Mesenchymal stem cell (in vitro differentiated cells and primary cell): ENCODE measurements at regions not wholly inside any gene's neighbourhood (a gene's known extent, or its start where the extent isn't known, plus 50 kb on each side); places are given as distances from the start of the nearest gene placed in this dataset.

Experiments used
- DNase-seq: peaks from one replicate; pipeline ENCODE4 v3.0.0-alpha.2; 2013
- H2AFZ ChIP-seq: one replicate; pipeline ENCODE4 v1.6.1; 2013; ENCODE audit warnings: low read depth, mild to moderate bottlenecking, control low read depth, inconsistent platforms, low read length, moderate library complexity
- H2AK5ac ChIP-seq: 2 replicates; pipeline ENCODE4 v1.6.1; 2013; ENCODE audit warnings: low read length, moderate library complexity, mild to moderate bottlenecking, inconsistent platforms; ENCODE audit not compliant: severe bottlenecking
- H2BK120ac ChIP-seq: one replicate; pipeline ENCODE4 v1.6.1; 2013; ENCODE audit warnings: low read depth, mild to moderate bottlenecking, inconsistent platforms, low read length, moderate library complexity
- H2BK12ac ChIP-seq, 2 experiments: one replicate each; pipeline ENCODE4 v1.6.1; 2013; ENCODE audit warnings: inconsistent platforms in 2 of 2, low read length in 2 of 2, mild to moderate bottlenecking in 2 of 2, moderate library complexity in 2 of 2, control low read depth in 1 of 2
- H2BK15ac ChIP-seq: one replicate; pipeline ENCODE4 v1.6.1; 2013; ENCODE audit warnings: mild to moderate bottlenecking, low read depth, inconsistent platforms; ENCODE audit not compliant: poor library complexity, severe bottlenecking
- H2BK5ac ChIP-seq: 2 replicates; pipeline ENCODE4 v1.6.1; 2013; ENCODE audit warnings: low read depth, mild to moderate bottlenecking, low read length, control low read depth, inconsistent platforms; ENCODE audit not compliant: poor library complexity, severe bottlenecking
- H3K14ac ChIP-seq, 2 experiments: one replicate each; pipeline ENCODE4 v1.6.1; 2013; ENCODE audit warnings: inconsistent platforms in 2 of 2, low read length in 2 of 2, control low read depth in 1 of 2, mild to moderate bottlenecking in 1 of 2, moderate library complexity in 1 of 2
- H3K18ac ChIP-seq, 2 experiments: one replicate each; pipeline ENCODE4 v1.6.1; 2013; ENCODE audit warnings: inconsistent platforms in 2 of 2, low read length in 2 of 2, control low read depth in 1 of 2, low read depth in 1 of 2, mild to moderate bottlenecking in 1 of 2
- H3K23ac ChIP-seq, 2 experiments: one replicate each; pipeline ENCODE4 v1.6.1; 2013; ENCODE audit warnings: inconsistent platforms in 2 of 2, low read length in 2 of 2, mild to moderate bottlenecking in 2 of 2, moderate library complexity in 2 of 2, control low read depth in 1 of 2
- H3K27ac ChIP-seq: 2 replicates; pipeline ENCODE4 v1.5.1; 2013; ENCODE audit warnings: mild to moderate bottlenecking, moderate library complexity, low read length, control low read depth, inconsistent platforms; ENCODE audit not compliant: poor library complexity, severe bottlenecking
- H3K27me3 ChIP-seq, 2 experiments: 2 replicates each; pipeline versions ENCODE4 v1.6.1 to v1.7.0; 2013; ENCODE audit warnings: low read length in 2 of 2, mild to moderate bottlenecking in 2 of 2, moderate library complexity in 2 of 2, control low read depth in 1 of 2, inconsistent platforms in 1 of 2; ENCODE audit not compliant: control insufficient read depth in 1 of 2, insufficient read depth in 1 of 2
- H3K36me3 ChIP-seq, 2 experiments: 2 replicates each; pipeline versions ENCODE4 v1.6.1 to v1.7.0; 2013; ENCODE audit warnings: low read length in 2 of 2, control low read depth in 1 of 2, inconsistent platforms in 1 of 2, low read depth in 1 of 2, mild to moderate bottlenecking in 1 of 2; ENCODE audit not compliant: insufficient read depth in 2 of 2, control insufficient read depth in 1 of 2
- H3K4ac ChIP-seq, 2 experiments: one replicate each; pipeline ENCODE4 v1.6.1; 2013; ENCODE audit warnings: inconsistent platforms in 2 of 2, low read length in 2 of 2, mild to moderate bottlenecking in 2 of 2, moderate library complexity in 2 of 2, control low read depth in 1 of 2, low read depth in 1 of 2
- H3K4me1 ChIP-seq: 2 replicates; pipeline ENCODE4 v1.6.1; 2013; ENCODE audit warnings: low read depth, low read length, control low read depth; ENCODE audit not compliant: control insufficient read depth, insufficient read depth
- H3K4me2 ChIP-seq: 2 replicates; pipeline ENCODE4 v1.6.1; 2013; ENCODE audit warnings: low read length, mild to moderate bottlenecking, inconsistent platforms; ENCODE audit not compliant: poor library complexity, severe bottlenecking
- H3K4me3 ChIP-seq, 2 experiments: 2 replicates each; pipeline versions ENCODE4 v1.5.1 to v1.7.0; 2013; ENCODE audit warnings: low read length in 2 of 2, mild to moderate bottlenecking in 2 of 2, control low read depth in 1 of 2, low read depth in 1 of 2; ENCODE audit not compliant: insufficient read depth in 1 of 2
- H3K79me1 ChIP-seq: replicated peaks from 2 replicates; pipeline ENCODE4 v1.6.1; 2013; ENCODE audit warnings: mild to moderate bottlenecking, control low read depth, low read length, inconsistent platforms; ENCODE audit not compliant: poor library complexity, severe bottlenecking
- H3K9ac ChIP-seq: 2 replicates; pipeline ENCODE4 v1.7.0; 2013; ENCODE audit warnings: mild to moderate bottlenecking, low read length, moderate library complexity
- H3K9me3 ChIP-seq: 2 replicates; pipeline ENCODE4 v1.7.0; 2013; ENCODE audit warnings: mild to moderate bottlenecking, low read length; ENCODE audit not compliant: control insufficient read depth
- H4K8ac ChIP-seq: one replicate; pipeline ENCODE4 v1.6.1; 2013; ENCODE audit warnings: inconsistent platforms, mild to moderate bottlenecking, low read length, moderate library complexity
- H4K91ac ChIP-seq: one replicate; pipeline ENCODE4 v1.6.1; 2013; ENCODE audit warnings: mild to moderate bottlenecking, low read length, inconsistent platforms
- WGBS: methylation state at CpG from one replicate; pipeline ENCODE4 v1.1.7; 2013; ENCODE audit warnings: mixed read lengths; 5-methylcytosine and 5-hydroxymethylcytosine counted together

GRCh38 chr4:59455751-59456150 lies 1744.4 kb upstream of the ADGRL3 start:
- H3K4me1 ChIP-seq, result no peaks in the 10 kb centered on the region
- H3K27me3 ChIP-seq, result no peaks in the 10 kb centered on the region
- no peak overlapping the region for H3K4me3 ChIP-seq
- H2AK5ac ChIP-seq, result no peak overlapping the region
- no peak overlapping the region for H2BK15ac ChIP-seq
- H2AFZ ChIP-seq, result no peak overlapping the region
- H3K79me1 ChIP-seq, result no peaks in the 10 kb centered on the region
- H2BK120ac ChIP-seq, result no peak overlapping the region
- H3K36me3 ChIP-seq, result no peaks in the 10 kb centered on the region
- H3K27ac ChIP-seq, result no peak overlapping the region
- no peak overlapping the region for H3K4ac ChIP-seq
- H3K18ac ChIP-seq, result no peak overlapping the region
- H3K14ac ChIP-seq, result no peak overlapping the region
- no peak overlapping the region for H3K23ac ChIP-seq
- no peak overlapping the region for H3K9ac ChIP-seq
- no peak overlapping the region for H2BK12ac ChIP-seq
- peak; percentile 1 for DNase-seq
- no peak overlapping the region for H2BK5ac ChIP-seq
- no peak overlapping the region for H3K4me2 ChIP-seq
- H4K8ac ChIP-seq, result no peak overlapping the region
- no peak overlapping the region for H4K91ac ChIP-seq
- H3K9me3 ChIP-seq, result peaks cover 10% of the 10 kb centered on the region

- DNase-seq, result no peak
- Histone ChIP-seq H3K4ac (no peak overlapping the region), H3K18ac (no peak overlapping the region), H3K4me2 (no peak overlapping the region), H3K36me3 (no peaks in the 10 kb centered on the region), H4K8ac (no peak overlapping the region), H3K14ac (no peak overlapping the region), H3K79me1 (no peaks in the 10 kb centered on the region), H3K4me1 (no peaks in the 10 kb centered on the region), H3K9ac (no peak overlapping the region), H4K91ac (no peak overlapping the region), H3K23ac (no peak overlapping the region), H2BK12ac (no peak overlapping the region), H2BK5ac (no peak overlapping the region), H2AK5ac (no peak overlapping the region), H3K9me3 (peaks cover 10% of the 10 kb centered on the region), H3K27ac (no peak overlapping the region), H2BK15ac (no peak overlapping the region), H3K4me3 (no peak overlapping the region), H3K27me3 (no peaks in the 10 kb centered on the region), H2AFZ (no peak overlapping the region), H2BK120ac (no peak overlapping the region)
- 78% methylated on average over 2 of the region's 4 CpGs for WGBS
These were observed 1742.5 kb upstream of the ADGRL3 start for GRCh38 chr4:59457576-59457975.

GRCh38 chr4:59484944-59485343 lies 1715.2 kb upstream of the ADGRL3 start:
- no peaks in the 10 kb centered on the region for H3K27me3 ChIP-seq
- no peaks in the 10 kb centered on the region for H3K36me3 ChIP-seq
- no peak overlapping the region for H3K18ac ChIP-seq
- no peak overlapping the region for H3K9ac ChIP-seq
- no peak overlapping the region for H2BK5ac ChIP-seq
- no peak overlapping the region for H3K4me3 ChIP-seq
- H3K14ac ChIP-seq, result no peak overlapping the region
- no peak overlapping the region for H2BK120ac ChIP-seq
- H4K91ac ChIP-seq, result no peak overlapping the region
- H3K23ac ChIP-seq, result no peak overlapping the region
- H3K27ac ChIP-seq, result no peak overlapping the region
- no peaks in the 10 kb centered on the region for H3K79me1 ChIP-seq
- H4K8ac ChIP-seq, result no peak overlapping the region
- H3K4ac ChIP-seq, result no peak overlapping the region
- WGBS, result 45% methylated on average over 1 of the region's 1 CpG
- no peak overlapping the region for H2BK12ac ChIP-seq
- H3K4me2 ChIP-seq, result no peak overlapping the region
- H2BK15ac ChIP-seq, result no peak overlapping the region
- no peak overlapping the region for H2AK5ac ChIP-seq
- no peak overlapping the region for H2AFZ ChIP-seq
- H3K4me1 ChIP-seq, result no peaks in the 10 kb centered on the region
- DNase-seq, result no peak
- peaks cover 34% of the 10 kb centered on the region for H3K9me3 ChIP-seq

- no peak overlapping the region for H2BK12ac ChIP-seq
- no peak overlapping the region for H2AFZ ChIP-seq
- H3K14ac ChIP-seq, result no peak overlapping the region
- no peak overlapping the region for H3K4ac ChIP-seq
- no peaks in the 10 kb centered on the region for H3K9me3 ChIP-seq
- H2BK5ac ChIP-seq, result no peak overlapping the region
- H3K27me3 ChIP-seq, result no peaks in the 10 kb centered on the region
- no peak overlapping the region for H2AK5ac ChIP-seq
- no peak overlapping the region for H3K18ac ChIP-seq
- no peak overlapping the region for H4K91ac ChIP-seq
- no peak overlapping the region for H3K4me3 ChIP-seq
- no peak overlapping the region for H3K23ac ChIP-seq
- no peak overlapping the region for H2BK120ac ChIP-seq
- H3K9ac ChIP-seq, result no peak overlapping the region
- H3K27ac ChIP-seq, result no peak overlapping the region
- H3K36me3 ChIP-seq, result no peaks in the 10 kb centered on the region
- no CpG with 5 or more reads among the region's 2 CpGs for WGBS
- no peak overlapping the region for H3K4me2 ChIP-seq
- no peak overlapping the region for H4K8ac ChIP-seq
- no peaks in the 10 kb centered on the region for H3K4me1 ChIP-seq
- DNase-seq, result no peak
- no peak overlapping the region for H2BK15ac ChIP-seq
- H3K79me1 ChIP-seq, result no peaks in the 10 kb centered on the region
These were observed 1700.0 kb upstream of the ADGRL3 start for GRCh38 chr4:59500103-59500502.
